Mesendoderm (in vitro differentiated cells): ENCODE measurements at regions not wholly inside any gene's neighbourhood (a gene's known extent, or its start where the extent isn't known, plus 50 kb on each side); places are given as distances from the start of the nearest gene placed in this dataset.
"Not testable (repeated sequence)": the region's sequence is repeated elsewhere in the genome, so short reads cannot be mapped to it uniquely, and the experiment has no call there.

ENCODE experiments used
- DNase-seq: peaks from one replicate; pipeline ENCODE4 v3.0.0; 2013
- H2AK5ac ChIP-seq: 2 replicates; pipeline ENCODE4 v1.6.1; 2013; ENCODE audit warnings: low read length, inconsistent platforms
- H2BK120ac ChIP-seq: 2 replicates; pipeline ENCODE4 v1.6.1; 2013; ENCODE audit warnings: low read depth, mild to moderate bottlenecking, low read length, moderate library complexity, mixed read lengths
- H2BK15ac ChIP-seq: replicated peaks from 2 replicates; pipeline ENCODE4 v1.6.1; 2013; ENCODE audit warnings: low read depth, mild to moderate bottlenecking, moderate library complexity
- H2BK5ac ChIP-seq: 2 replicates; pipeline ENCODE4 v1.6.1; 2013; ENCODE audit warnings: low read length, inconsistent platforms
- H3K18ac ChIP-seq: 2 replicates; pipeline ENCODE4 v1.6.1; 2013; ENCODE audit warnings: mild to moderate bottlenecking, low read length, mixed read lengths
- H3K23ac ChIP-seq: one replicate; pipeline ENCODE4 v1.6.1; 2013; ENCODE audit warnings: low read length
- H3K27ac ChIP-seq: 2 replicates; pipeline ENCODE4 v1.5.1; 2013; ENCODE audit warnings: low read depth, mild to moderate bottlenecking, inconsistent platforms, low read length, moderate library complexity
- H3K27me3 ChIP-seq: 2 replicates; pipeline ENCODE4 v1.6.1; 2013; ENCODE audit warnings: low read length, control low read depth, mild to moderate bottlenecking, inconsistent platforms; ENCODE audit not compliant: insufficient read depth, poor library complexity
- H3K36me3 ChIP-seq: 2 replicates; pipeline ENCODE4 v1.6.1; 2013; ENCODE audit warnings: low read length, inconsistent platforms; ENCODE audit not compliant: control insufficient read depth, insufficient read depth
- H3K4ac ChIP-seq: one replicate; pipeline ENCODE4 v1.6.1; 2013; ENCODE audit warnings: low read depth, mild to moderate bottlenecking, low read length, moderate library complexity
- H3K4me1 ChIP-seq: 2 replicates; pipeline ENCODE4 v1.6.1; 2013; ENCODE audit warnings: low read depth, low read length, inconsistent platforms; ENCODE audit not compliant: control insufficient read depth
- H3K4me2 ChIP-seq: 2 replicates; pipeline ENCODE4 v1.6.1; 2013; ENCODE audit warnings: low read length
- H3K4me3 ChIP-seq: 2 replicates; pipeline ENCODE4 v1.5.1; 2013; ENCODE audit warnings: mild to moderate bottlenecking, low read length
- H3K56ac ChIP-seq: one replicate; pipeline ENCODE4 v1.6.1; 2013; ENCODE audit warnings: low read length
- H3K79me1 ChIP-seq: 2 replicates; pipeline ENCODE4 v1.6.1; 2013; ENCODE audit warnings: low read length, inconsistent platforms
- H3K79me2 ChIP-seq: 2 replicates; pipeline ENCODE4 v1.6.1; 2013; ENCODE audit warnings: mild to moderate bottlenecking, low read length; ENCODE audit not compliant: control insufficient read depth, insufficient read depth
- H3K9ac ChIP-seq: 2 replicates; pipeline ENCODE4 v1.6.1; 2013; ENCODE audit warnings: low read length, inconsistent platforms
- H4K5ac ChIP-seq: one replicate; pipeline ENCODE4 v1.6.1; 2013; ENCODE audit warnings: low read length
- H4K8ac ChIP-seq: one replicate; pipeline ENCODE4 v1.6.1; 2013; ENCODE audit warnings: low read depth, mild to moderate bottlenecking, control low read depth, low read length, moderate library complexity
- WGBS: extraction: QIAGEN DNeasy Blood & Tissue Kit; methylation state at CpG from one replicate; pipeline ENCODE4 v1.1.7; 2013; ENCODE audit warnings: low lambda C conversion rate, missing lambda C conversion rate; ENCODE audit not compliant: insufficient coverage; ENCODE audit errors: extremely low coverage; 5-methylcytosine and 5-hydroxymethylcytosine counted together

GRCh38 chr12:25630735-25631515 is 77.8 kb upstream of the LMNTD1 start:
- H3K18ac ChIP-seq, H3K36me3 ChIP-seq, H3K9ac ChIP-seq, H3K4ac ChIP-seq, H2BK5ac ChIP-seq, H2BK15ac ChIP-seq, H3K4me1 ChIP-seq, H2BK120ac ChIP-seq, H3K4me3 ChIP-seq, H2AK5ac ChIP-seq, H4K5ac ChIP-seq, H3K4me2 ChIP-seq, H3K79me1 ChIP-seq, H4K8ac ChIP-seq, H3K79me2 ChIP-seq, H3K27me3 ChIP-seq: not testable (repeated sequence)
- H3K56ac ChIP-seq, result peak overlapping the region; percentile 34
- peak; percentile 41 for DNase-seq
- H3K27ac ChIP-seq, result peak overlapping the region; percentile 81
- peak overlapping the region; percentile 66 for H3K23ac ChIP-seq
- WGBS, result no CpG with 5 or more reads among the region's 11 CpGs

GRCh38 chr12:25633149-25633548 is 80.1 kb upstream of the LMNTD1 start:
- H3K4me1 ChIP-seq, H3K27ac ChIP-seq, H3K4me2 ChIP-seq, DNase-seq, H3K9ac ChIP-seq, H3K79me2 ChIP-seq, H2BK120ac ChIP-seq, H2AK5ac ChIP-seq, H4K5ac ChIP-seq, H2BK15ac ChIP-seq, H3K4me3 ChIP-seq, H3K79me1 ChIP-seq, H3K36me3 ChIP-seq, H4K8ac ChIP-seq, H2BK5ac ChIP-seq, H3K27me3 ChIP-seq, H3K4ac ChIP-seq, H3K56ac ChIP-seq, H3K18ac ChIP-seq, H3K23ac ChIP-seq: not testable (repeated sequence)
- no CpG with 5 or more reads among the region's 1 CpG for WGBS

- Histone ChIP-seq H3K9ac (no peak overlapping the region), H2AK5ac (no peak overlapping the region), H3K4me2 (no peak overlapping the region), H3K4ac (no peak overlapping the region), H3K36me3 (no peaks in the 10 kb centered on the region), H3K4me3 (no peak overlapping the region), H4K8ac (no peak overlapping the region), H3K4me1 (no peaks in the 10 kb centered on the region), H2BK15ac (no peak overlapping the region), H3K23ac (no peak overlapping the region), H4K5ac (no peak overlapping the region), H3K56ac (no peak overlapping the region), H3K27me3 (no peaks in the 10 kb centered on the region), H3K79me1 (no peaks in the 10 kb centered on the region), H3K79me2 (no peaks in the 10 kb centered on the region), H2BK5ac (no peak overlapping the region), H3K27ac (no peak overlapping the region), H2BK120ac (no peak overlapping the region), H3K18ac (no peak overlapping the region)
- no peak for DNase-seq
These were observed 84.7 kb upstream of the LMNTD1 start for GRCh38 chr12:25637752-25638151.

- no peaks in the 10 kb centered on the region for H3K4me1 ChIP-seq
- no peak overlapping the region for H2BK5ac ChIP-seq
- no peak overlapping the region for H4K5ac ChIP-seq
- no peaks in the 10 kb centered on the region for H3K36me3 ChIP-seq
- no peaks in the 10 kb centered on the region for H3K79me1 ChIP-seq
- no peak overlapping the region for H2AK5ac ChIP-seq
- no peak overlapping the region for H4K8ac ChIP-seq
- no peak overlapping the region for H3K4me2 ChIP-seq
- no peak overlapping the region for H3K27ac ChIP-seq
- H2BK120ac ChIP-seq, result no peak overlapping the region
- H3K4me3 ChIP-seq, result no peak overlapping the region
- DNase-seq, result no peak
- no peak overlapping the region for H3K9ac ChIP-seq
- H3K56ac ChIP-seq, result no peak overlapping the region
- no peak overlapping the region for H3K18ac ChIP-seq
- no peak overlapping the region for H3K23ac ChIP-seq
- no peak overlapping the region for H3K4ac ChIP-seq
- no CpG with 5 or more reads among the region's 5 CpGs for WGBS
- H3K79me2 ChIP-seq, result no peaks in the 10 kb centered on the region
- no peak overlapping the region for H2BK15ac ChIP-seq
- H3K27me3 ChIP-seq, result no peaks in the 10 kb centered on the region
These were observed 86.3 kb upstream of the LMNTD1 start for GRCh38 chr12:25639406-25639805.

GRCh38 chr12:25644979-25645378 is 91.9 kb upstream of the LMNTD1 start:
- Histone ChIP-seq H3K79me1 (no peaks in the 10 kb centered on the region), H4K8ac (no peak overlapping the region), H3K4ac (no peak overlapping the region), H4K5ac (no peak overlapping the region), H3K18ac (no peak overlapping the region), H2AK5ac (no peak overlapping the region), H3K27ac (no peak overlapping the region), H3K4me3 (no peak overlapping the region), H3K23ac (no peak overlapping the region), H3K4me2 (no peak overlapping the region), H3K27me3 (no peaks in the 10 kb centered on the region), H3K56ac (no peak overlapping the region), H3K79me2 (no peaks in the 10 kb centered on the region), H3K4me1 (no peaks in the 10 kb centered on the region), H3K9ac (no peak overlapping the region), H3K36me3 (no peaks in the 10 kb centered on the region), H2BK5ac (no peak overlapping the region), H2BK15ac (no peak overlapping the region), H2BK120ac (no peak overlapping the region)
- DNase-seq, result no peak
- no CpG with 5 or more reads among the region's 3 CpGs for WGBS

- no CpG with 5 or more reads among the region's 4 CpGs for WGBS
- Histone ChIP-seq H3K23ac (no peak overlapping the region), H2BK120ac (no peak overlapping the region), H3K18ac (no peak overlapping the region), H3K36me3 (no peaks in the 10 kb centered on the region), H2BK15ac (no peak overlapping the region), H3K27ac (no peak overlapping the region), H2BK5ac (no peak overlapping the region), H3K4me3 (no peak overlapping the region), H3K56ac (no peak overlapping the region), H3K4me1 (no peaks in the 10 kb centered on the region), H3K4me2 (no peak overlapping the region), H3K79me1 (no peaks in the 10 kb centered on the region), H3K27me3 (no peaks in the 10 kb centered on the region), H2AK5ac (no peak overlapping the region), H3K79me2 (no peaks in the 10 kb centered on the region), H4K5ac (no peak overlapping the region), H3K9ac (no peak overlapping the region), H4K8ac (no peak overlapping the region), H3K4ac (no peak overlapping the region)
- DNase-seq, result no peak
These were observed 92.3 kb upstream of the LMNTD1 start for GRCh38 chr12:25645427-25645826.
